ENCODE measurements at regions not wholly inside any gene's neighbourhood (a gene's known extent, or its start where the extent isn't known, plus 50 kb on each side); places are given as distances from the start of the nearest gene placed in this dataset.

- no peak for TF ChIP-seq CTCF (IDR thresholded peaks at IDR 0.05; ENCODE audit: low read depth, low read length, missing control alignments)
- H3K4me3 ChIP-seq (replicated peaks; ENCODE audit: low read depth, low read length) = no peak overlapping the region
- peak; percentile 90 for DNase-seq (ENCODE audit: extremely low read depth, low read depth)
Observed at GRCh38 chr2:64866797-64867196, 122.4 kb upstream of the SLC1A4 start.

- no peak for DNase-seq (ENCODE audit: extremely low read depth, low read depth)
- no peak overlapping the region for H3K4me3 ChIP-seq (replicated peaks; ENCODE audit: low read depth, low read length)
- TF ChIP-seq CTCF (IDR thresholded peaks at IDR 0.05; ENCODE audit: low read depth, low read length, missing control alignments) = no peak
Observed at GRCh38 chr2:64867253-64867996, 121.8 kb upstream of the SLC1A4 start.

GRCh38 chr2:64869126-64869525 is 120.1 kb upstream of the SLC1A4 start:
- DNase-seq (ENCODE audit: extremely low read depth, low read depth) = no peak
- H3K4me3 ChIP-seq (replicated peaks; ENCODE audit: low read depth, low read length) = no peak overlapping the region
- no peak for TF ChIP-seq CTCF (IDR thresholded peaks at IDR 0.05; ENCODE audit: low read depth, low read length, missing control alignments)

- DNase-seq (ENCODE audit: extremely low read depth, low read depth) = no peak
- peak; percentile 79 for TF ChIP-seq CTCF (IDR thresholded peaks at IDR 0.05; ENCODE audit: low read depth, low read length, missing control alignments)
- H3K4me3 ChIP-seq (replicated peaks; ENCODE audit: low read depth, low read length) = no peak overlapping the region
Observed at GRCh38 chr2:64873472-64873924, 115.7 kb upstream of the SLC1A4 start.

GRCh38 chr2:64874593-64874992 is 114.6 kb upstream of the SLC1A4 start:
- no peak for DNase-seq (ENCODE audit: extremely low read depth, low read depth)
- no peak for TF ChIP-seq CTCF (IDR thresholded peaks at IDR 0.05; ENCODE audit: low read depth, low read length, missing control alignments)
- no peak overlapping the region for H3K4me3 ChIP-seq (replicated peaks; ENCODE audit: low read depth, low read length)

GRCh38 chr2:64875368-64875767 is 113.8 kb upstream of the SLC1A4 start:
- no peak for TF ChIP-seq CTCF (IDR thresholded peaks at IDR 0.05; ENCODE audit: low read depth, low read length, missing control alignments)
- no peak overlapping the region for H3K4me3 ChIP-seq (replicated peaks; ENCODE audit: low read depth, low read length)
- no peak for DNase-seq (ENCODE audit: extremely low read depth, low read depth)

Measured in HFF-Myc (cell line).